ENCODE measurements at regions not wholly inside any gene's neighbourhood (a gene's known extent, or its start where the extent isn't known, plus 50 kb on each side); places are given as distances from the start of the nearest gene placed in this dataset.

GRCh38 chr10:56123247-56123646 is 237.8 kb downstream of the ZWINT start:
- TF ChIP-seq CTCF (IDR thresholded peaks at IDR 0.05): no peak
- TF ChIP-seq POLR2A (IDR thresholded peaks at IDR 0.05): no peak

All from vagina (tissue), 2 donors.